ENCODE measurements at regions not wholly inside any gene's neighbourhood (a gene's known extent, or its start where the extent isn't known, plus 50 kb on each side); places are given as distances from the start of the nearest gene placed in this dataset.

- POLR2A ChIA-PET = no interaction called here
- BruUV-seq (replicated peaks) = no TSS peak
- Histone ChIP-seq H3K4me1 (ENCODE audit: control insufficient read depth, insufficient read depth, low read length) (no peaks in the 10 kb centered on the region), H3K36me3 (ENCODE audit: control insufficient read depth, insufficient read depth, low read length) (no peaks in the 10 kb centered on the region), H3K4me3 (ENCODE audit: low read depth in 2 of 2, low read length in 2 of 2) (no peak overlapping the region), H3K27me3 (ENCODE audit: control insufficient read depth, insufficient read depth, low read length) (no peaks in the 10 kb centered on the region), H3K27ac (ENCODE audit: low read length) (no peak overlapping the region), H3K9me3 (ENCODE audit: control insufficient read depth, insufficient read depth, low read depth, low read length) (no peaks in the 10 kb centered on the region)
- in situ Hi-C loops (cut with HindIII; ENCODE audit: low pct_unique_long_range_greater_than_20kb, low sequenced_read_pairs) (no loop called here), intact Hi-C loops (cut with micrococcal nuclease; ENCODE audit: unreplicated experiment) (no loop called here)
- DNase-seq (ENCODE audit: low read depth, low spot score) = no peak
- TF ChIP-seq SIN3A (IDR thresholded peaks at IDR 0.05; ENCODE audit: borderline replicate concordance, insufficient read depth, low read depth, low read length) = no peak
- TF ChIP-seq TCF7L2 (IDR thresholded peaks at IDR 0.05; ENCODE audit: low read depth, low read length) = no peak
- TF ChIP-seq POLR2AphosphoS5 (IDR thresholded peaks at IDR 0.05; ENCODE audit: low read depth, low read length) = no peak
- TF ChIP-seq CTCF (IDR thresholded peaks at IDR 0.05) = no peak
- no peak for TF ChIP-seq REST (IDR thresholded peaks at IDR 0.05; ENCODE audit: insufficient read depth in 1 of 2, low read depth in 2 of 2, low read length in 1 of 2)
- ATAC-seq = no peak
- CTCF ChIA-PET = interaction anchor here (0.5 kb wide), 1 partner anchor 163 kb away, joined by 14 read pairs; no protein-coding TSS in a partner anchor
Measured at GRCh38 chr6:121767211-121767610, 331.8 kb downstream of the GJA1 start.

- H3K27ac ChIP-seq (ENCODE audit: low read length) = no peak overlapping the region
- no peak overlapping the region for H3K4me3 ChIP-seq (ENCODE audit: low read depth in 2 of 2, low read length in 2 of 2)
- H3K36me3 ChIP-seq (ENCODE audit: control insufficient read depth, insufficient read depth, low read length) = no peaks in the 10 kb centered on the region
- H3K9me3 ChIP-seq (ENCODE audit: control insufficient read depth, insufficient read depth, low read depth, low read length) = no peaks in the 10 kb centered on the region
- BruUV-seq (replicated peaks) = no TSS peak
- in situ Hi-C loops (cut with HindIII; ENCODE audit: low pct_unique_long_range_greater_than_20kb, low sequenced_read_pairs) = no loop called here
- H3K4me1 ChIP-seq (ENCODE audit: control insufficient read depth, insufficient read depth, low read length) = no peaks in the 10 kb centered on the region
- no peak for DNase-seq (ENCODE audit: low read depth, low spot score)
- ATAC-seq = no peak
- POLR2A ChIA-PET = no interaction called here
- TF ChIP-seq TCF7L2 (IDR thresholded peaks at IDR 0.05; ENCODE audit: low read depth, low read length) (no peak), CTCF (IDR thresholded peaks at IDR 0.05) (no peak), REST (IDR thresholded peaks at IDR 0.05; ENCODE audit: insufficient read depth in 1 of 2, low read depth in 2 of 2, low read length in 1 of 2) (no peak), POLR2AphosphoS5 (IDR thresholded peaks at IDR 0.05; ENCODE audit: low read depth, low read length) (no peak), SIN3A (IDR thresholded peaks at IDR 0.05; ENCODE audit: borderline replicate concordance, insufficient read depth, low read depth, low read length) (no peak)
- intact Hi-C loops (cut with micrococcal nuclease; ENCODE audit: unreplicated experiment) = no loop called here
- CTCF ChIA-PET = interaction anchor here (0.6 kb wide), 1 partner anchor 370 kb away, joined by 6 read pairs; no protein-coding TSS in a partner anchor
- no peaks in the 10 kb centered on the region for H3K27me3 ChIP-seq (ENCODE audit: control insufficient read depth, insufficient read depth, low read length)
Measured at GRCh38 chr6:121770943-121771342, 335.5 kb downstream of the GJA1 start.

All from Panc1 (cell line).